AML-193 (cell line): ENCODE measurements at regions not wholly inside any gene's neighbourhood (a gene's known extent, or its start where the extent isn't known, plus 50 kb on each side); places are given as distances from the start of the nearest gene placed in this dataset.
"Not testable (repeated sequence)": the region's sequence is repeated elsewhere in the genome, so short reads cannot be mapped to it uniquely, and the experiment has no call there.

Experiments used
- DNase-seq, 2 experiments: peaks; one replicate each; lab custom pipeline; 2025; lab: John Stamatoyannopoulos, UW

- no peak for DNase-seq
Observed at GRCh38 chr2:111620281-111620680, 263.7 kb downstream of the ANAPC1 start.

DNA sequence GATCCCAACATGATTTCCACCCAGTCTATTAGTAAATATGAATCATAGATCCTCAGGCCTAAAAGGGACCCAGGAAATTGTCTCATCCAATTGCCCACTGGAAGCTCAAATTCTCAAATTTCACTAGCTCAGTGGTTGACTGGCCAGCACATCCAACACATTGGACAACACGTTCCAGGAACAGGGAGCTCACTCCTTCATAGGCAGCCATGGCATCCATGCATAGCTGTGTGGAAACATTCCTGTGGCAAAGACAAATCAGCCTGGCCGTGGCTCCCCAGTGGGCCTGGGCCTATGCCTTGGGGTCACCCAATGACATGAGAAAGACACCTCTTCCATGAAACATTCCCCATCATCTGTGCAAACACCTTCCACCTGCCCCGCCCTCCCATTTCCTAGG, 261.1 kb downstream of the ANAPC1 start:
- DNase-seq: no peak

GRCh38 chr2:111623380-111623779, 260.6 kb downstream of the ANAPC1 start:
- DNase-seq: no peak

- DNase-seq: peak; percentile 93 to 94
Observed at GRCh38 chr2:111624411-111625156, 259.4 kb downstream of the ANAPC1 start.

- not testable (repeated sequence) for DNase-seq
Observed at GRCh38 chr2:111625157-111625537, 258.8 kb downstream of the ANAPC1 start.

DNA sequence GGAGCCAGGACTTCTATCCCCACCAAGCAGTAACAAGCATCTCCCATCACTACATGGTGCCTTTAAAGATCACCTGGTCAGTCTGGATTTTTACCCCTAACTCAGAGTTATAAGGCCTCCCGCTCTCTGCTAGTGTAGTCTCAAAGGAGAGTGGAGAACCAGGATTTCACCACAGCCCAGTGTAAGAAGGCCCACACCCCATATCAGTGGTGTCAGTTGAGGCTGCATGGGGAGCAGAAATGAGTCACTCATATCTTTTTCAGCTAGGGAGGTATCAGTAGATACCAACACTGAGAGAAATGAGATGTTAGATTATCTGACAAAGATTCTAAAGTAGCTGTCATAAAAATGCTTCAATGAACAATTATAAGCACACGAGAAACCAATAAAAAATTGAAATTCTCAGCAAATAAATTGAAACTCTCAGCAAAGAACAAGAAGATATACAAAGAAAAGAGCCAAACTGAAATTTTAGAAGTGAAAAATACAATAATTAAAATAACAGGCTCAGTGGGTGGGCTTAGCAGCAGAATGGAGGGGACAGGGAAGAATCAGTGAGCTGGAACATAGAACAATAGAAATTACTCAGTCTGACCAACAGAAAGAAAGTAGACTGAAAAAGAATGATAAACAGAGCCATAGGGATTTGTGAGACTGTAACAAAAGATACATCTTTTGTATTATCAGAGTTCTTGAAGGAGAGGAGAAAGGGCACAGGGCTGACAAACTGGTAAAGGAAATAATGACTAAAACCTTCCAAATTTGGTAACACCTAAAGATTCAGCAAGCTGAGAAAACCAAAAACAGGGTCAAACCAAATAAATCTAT, 257.7 kb downstream of the ANAPC1 start:
- no peak for DNase-seq

DNA sequence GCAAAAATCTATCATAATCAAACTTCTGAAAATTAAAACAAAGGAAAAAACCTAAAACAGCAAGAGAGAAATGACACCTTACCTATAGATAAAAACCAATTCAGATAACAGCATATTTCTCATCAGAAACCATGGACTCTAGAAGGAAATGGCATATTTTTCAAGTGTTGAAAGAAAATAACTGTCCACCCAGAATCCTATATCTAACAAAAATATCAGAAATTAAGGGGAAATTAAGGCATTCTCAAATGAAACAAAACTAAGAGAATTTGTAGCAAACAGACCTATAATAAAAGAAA, 257.2 kb downstream of the ANAPC1 start:
- DNase-seq: no peak

DNA sequence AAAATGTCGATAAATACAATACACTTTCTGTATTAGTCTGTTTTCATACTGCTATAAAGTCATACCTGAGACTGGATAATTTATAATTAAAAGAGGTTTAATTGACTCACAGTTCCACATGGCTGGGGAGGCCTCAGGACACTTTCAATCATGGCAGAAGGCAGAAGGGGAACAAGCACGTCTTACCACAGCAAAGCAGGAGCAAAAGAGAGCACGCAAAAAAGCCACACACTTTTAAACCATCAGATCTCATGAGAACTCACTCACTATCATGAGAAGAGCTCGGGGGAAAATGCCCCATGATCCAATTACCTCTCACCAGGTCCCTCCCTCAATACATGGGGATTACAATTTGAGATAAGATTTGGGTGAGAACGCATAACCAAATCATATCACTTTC, 256.7 kb downstream of the ANAPC1 start:
- no peak for DNase-seq

GRCh38 chr2:111628221-111628620, 255.8 kb downstream of the ANAPC1 start:
- no peak for DNase-seq

GRCh38 chr2:111629983-111630382, 254.0 kb downstream of the ANAPC1 start:
- DNase-seq: no peak

- DNase-seq: peak in 1 of 2 experiments; percentile 7
Observed at GRCh38 chr2:111632661-111633060, 251.3 kb downstream of the ANAPC1 start.

- no peak for DNase-seq
Observed at GRCh38 chr2:111633189-111633588, 250.8 kb downstream of the ANAPC1 start.

GRCh38 chr2:111633643-111634042, 250.3 kb downstream of the ANAPC1 start:
- no peak for DNase-seq

GRCh38 chr2:111634050-111634794, 249.8 kb downstream of the ANAPC1 start:
- DNase-seq: no peak

DNA sequence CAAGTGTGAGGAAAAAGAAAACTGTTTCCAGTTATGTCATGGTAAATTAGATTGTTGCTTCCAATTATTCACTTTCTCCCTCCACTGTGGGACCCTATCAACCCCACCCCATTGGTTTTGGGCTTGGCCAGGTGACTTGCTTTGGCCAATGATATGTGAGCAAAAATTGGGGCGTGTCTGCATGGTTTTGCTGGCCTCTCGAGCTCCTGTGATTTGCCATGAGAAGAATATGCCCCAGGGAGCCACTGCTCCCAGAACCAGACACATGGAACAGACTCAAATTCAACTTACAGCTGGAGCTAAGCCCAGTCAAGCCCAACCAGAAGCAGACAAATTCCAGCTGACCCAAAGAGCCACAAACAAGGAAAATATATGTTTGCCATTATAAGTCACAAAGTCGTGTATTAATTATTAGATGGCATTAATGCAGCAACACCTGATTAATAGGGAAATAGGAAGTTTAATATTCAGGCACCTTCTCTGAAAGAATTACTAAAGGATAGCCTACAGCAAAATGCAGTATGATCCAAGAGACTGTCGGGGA, 248.9 kb downstream of the ANAPC1 start:
- no peak for DNase-seq

DNA sequence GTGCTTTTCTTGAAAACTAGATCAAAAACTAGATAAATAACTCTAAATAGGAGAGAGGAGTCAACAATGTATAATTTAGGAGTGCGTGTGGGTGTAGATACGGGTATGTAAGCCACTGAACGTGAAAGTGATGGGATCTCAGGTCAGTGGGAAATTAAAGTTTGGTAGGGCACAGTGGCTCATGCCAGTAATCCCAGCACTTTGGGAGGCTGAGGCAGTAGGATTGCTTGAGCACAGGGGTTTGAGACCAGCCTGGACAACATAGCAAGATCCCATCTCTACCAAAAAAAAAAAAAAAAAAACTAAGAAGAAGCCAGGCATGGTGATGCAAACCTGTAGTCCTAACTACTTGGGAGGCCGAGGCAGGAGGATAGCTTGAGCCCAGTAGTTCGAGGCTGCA, 247.1 kb downstream of the ANAPC1 start:
- no peak for DNase-seq

DNA sequence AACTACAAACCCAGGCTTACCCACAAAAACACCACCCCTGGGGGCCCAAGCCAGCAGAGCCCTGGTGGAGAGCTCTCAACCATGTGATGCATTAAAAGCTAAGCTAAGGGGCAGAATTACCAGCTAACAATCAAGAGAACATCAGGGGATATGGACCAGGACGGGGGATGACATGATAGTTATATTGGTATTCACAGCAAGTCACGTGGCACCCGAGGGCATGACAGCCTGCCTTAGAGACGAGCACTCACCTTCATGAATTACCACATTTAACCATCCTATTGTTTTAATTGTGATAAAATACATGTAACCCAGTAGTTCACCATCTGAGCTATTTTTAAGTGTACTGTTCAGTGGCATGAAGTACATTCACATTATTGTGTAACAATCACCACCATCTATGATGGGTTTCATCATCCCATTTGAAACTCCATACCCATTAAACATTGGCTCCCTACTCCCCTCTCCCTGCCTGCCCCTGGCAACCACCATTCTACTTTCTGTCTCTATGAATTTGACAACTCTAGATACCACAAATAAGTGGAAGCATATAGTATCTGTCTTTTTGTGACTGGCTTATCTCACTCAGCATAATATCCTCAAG, 245.6 kb downstream of the ANAPC1 start:
- DNase-seq: no peak

DNA sequence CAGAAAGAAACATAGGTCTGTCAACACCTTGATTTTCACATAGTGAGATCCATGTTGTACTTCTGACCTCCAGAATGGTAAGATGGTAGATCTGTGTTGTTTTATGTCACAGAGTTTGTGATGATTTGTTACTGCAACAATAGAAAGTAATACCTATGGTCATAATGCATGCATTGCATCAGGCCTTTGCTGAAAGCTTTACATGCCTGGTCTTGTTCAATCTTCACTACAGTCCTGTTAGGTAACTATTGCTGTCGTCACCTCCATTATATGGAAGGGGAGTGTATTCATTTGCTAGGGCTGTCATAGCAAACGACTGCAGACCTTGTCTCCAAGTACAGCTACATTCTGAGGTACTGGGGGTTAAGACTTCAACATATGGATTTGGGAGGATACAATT, 243.5 kb downstream of the ANAPC1 start:
- DNase-seq: no peak

DNA sequence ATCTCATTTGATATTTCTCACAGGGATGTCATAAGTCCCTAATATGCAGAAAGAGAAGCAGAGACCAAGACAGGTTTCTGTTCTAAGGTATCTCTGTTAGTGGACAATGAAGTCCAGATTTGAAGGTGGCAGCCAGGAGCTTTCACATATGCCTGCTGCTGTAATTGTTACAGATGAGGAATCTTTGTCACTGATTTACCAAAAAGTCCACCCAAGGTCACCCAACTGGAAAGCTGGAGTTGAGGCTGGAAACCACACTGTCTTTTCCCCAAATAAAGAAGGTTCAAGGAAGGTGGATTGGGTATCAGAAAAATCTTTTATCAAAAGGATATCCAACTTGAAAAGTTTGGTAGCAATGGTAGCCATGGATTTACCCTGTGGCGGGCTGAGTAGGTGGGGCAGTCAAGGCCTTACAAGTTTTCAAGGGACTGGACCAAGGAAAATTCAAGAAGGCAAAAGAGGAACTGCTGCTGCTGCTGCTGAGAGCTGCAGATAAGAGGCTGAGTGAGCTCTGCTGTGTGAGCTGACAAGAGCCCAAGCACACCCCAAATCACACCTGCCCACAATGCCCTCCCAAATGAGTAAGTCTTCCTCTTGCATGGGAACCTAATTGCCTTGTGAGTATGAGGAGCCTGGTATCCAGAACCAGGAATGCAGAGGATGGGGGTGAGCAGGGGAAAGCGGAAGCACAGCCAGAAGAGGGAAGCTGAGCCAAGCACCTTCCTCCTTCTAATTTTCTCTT, 241.2 kb downstream of the ANAPC1 start:
- DNase-seq: peak; percentile 24 to 42

DNA sequence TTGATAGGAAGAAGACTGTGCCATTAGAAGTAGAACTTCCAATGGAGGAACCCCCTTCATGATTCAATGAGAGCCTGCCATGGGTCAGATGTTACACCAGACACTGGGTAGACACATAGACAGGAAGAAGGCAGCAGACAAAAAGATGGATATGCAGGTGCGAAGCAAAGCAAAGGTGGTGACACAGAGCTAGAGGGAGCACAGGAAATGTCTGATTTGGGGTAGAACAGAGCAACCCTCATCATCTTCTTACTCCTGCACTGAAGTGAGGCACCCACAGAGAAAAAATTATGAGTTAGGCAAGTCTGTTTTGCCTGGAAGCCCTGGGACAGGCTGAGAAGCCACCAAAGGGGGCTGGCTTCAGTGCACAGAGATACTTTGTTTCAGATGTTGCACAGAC, 240.2 kb downstream of the ANAPC1 start:
- no peak for DNase-seq

DNA sequence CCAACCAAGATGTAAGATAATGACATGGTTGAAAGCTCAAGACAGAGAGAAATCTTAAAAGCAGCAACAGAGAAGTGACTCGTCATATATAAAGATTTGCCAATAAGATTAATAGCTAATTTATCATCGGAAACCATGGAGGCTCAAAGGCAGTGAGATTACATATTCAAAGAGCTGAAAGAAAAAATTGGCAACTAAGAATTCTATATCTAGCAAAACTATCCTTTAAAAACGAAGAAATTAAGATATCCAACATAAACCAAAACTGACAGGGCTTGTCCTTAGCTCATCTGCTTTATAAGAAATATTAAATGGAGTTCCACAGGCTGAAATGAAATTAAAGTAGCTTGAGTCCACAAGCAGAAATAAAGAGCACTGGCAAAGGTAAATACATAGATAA, 236.6 kb downstream of the ANAPC1 start:
- DNase-seq: no peak

DNA sequence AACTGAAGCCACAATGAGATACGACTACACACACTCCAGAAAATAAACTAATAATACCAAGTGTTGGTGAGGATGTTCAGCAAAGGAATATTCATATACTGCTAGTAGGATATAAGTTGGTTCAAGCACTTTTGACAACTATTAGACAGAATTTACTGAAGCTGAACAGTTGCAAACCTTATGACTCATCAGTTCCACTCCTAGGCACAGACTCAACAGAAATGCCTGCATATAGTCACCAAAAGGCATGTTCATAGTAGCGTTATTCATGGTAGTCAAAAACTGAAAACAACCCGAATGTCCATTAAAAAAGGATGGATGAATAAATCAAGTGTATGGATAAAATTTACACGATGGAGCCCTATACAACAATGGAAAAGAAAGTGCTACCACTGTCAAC, 232.0 kb downstream of the ANAPC1 start:
- no peak for DNase-seq
